Uterus (tissue), 3 donors: ENCODE measurements at regions not wholly inside any gene's neighbourhood (a gene's known extent, or its start where the extent isn't known, plus 50 kb on each side); places are given as distances from the start of the nearest gene placed in this dataset.

Experiments used
- DNase-seq, 2 donors: peaks; one replicate each; pipeline ENCODE4 v3.0.0-alpha.2; 2019 to 2020
- H3K27ac ChIP-seq, 2 donors: fragments of 200-600 bp; sonication (generic); 1 replicate in 1 of 2; 2 replicates in 1 of 2; pipeline ENCODE4 v1.5.1; 2016 to 2018
- H3K27me3 ChIP-seq, 2 donors: fragments of 200-600 bp; sonication (generic); one replicate each; pipeline ENCODE4 v1.5.1; 2018 to 2019; ENCODE audit warnings: control low read depth in 1 of 2
- H3K36me3 ChIP-seq, 2 donors: fragments of 200-600 bp; sonication (generic); one replicate each; pipeline ENCODE4 v1.5.1; 2019; ENCODE audit warnings: control low read depth in 1 of 2
- H3K4me1 ChIP-seq, 2 donors: fragments of 200-600 bp; sonication (generic); one replicate each; pipeline ENCODE4 v1.5.1; 2018 to 2019; ENCODE audit warnings: control low read depth in 1 of 2
- H3K4me3 ChIP-seq, 2 donors: fragments of 200-600 bp; sonication (generic); 1 replicate in 1 of 2; 2 replicates in 1 of 2; pipeline ENCODE4 v1.5.1; 2018 to 2019; ENCODE audit warnings: mild to moderate bottlenecking in 1 of 2
- H3K9me3 ChIP-seq, 2 donors: fragments of 200-600 bp; sonication (generic); one replicate each; pipeline ENCODE4 v1.5.1; 2019; ENCODE audit warnings: control low read depth in 1 of 2
- CTCF ChIP-seq, 4 experiments: fragments of 200-600 bp in 2 of 4; fragments of 450-650 bp in 2 of 4; sonication (generic) in 2 of 4; IDR thresholded peaks; one replicate each; pipeline ENCODE4 v1.5.1; 2016 to 2019; ENCODE audit warnings: antibody characterized with exemption in 4 of 4, mild to moderate bottlenecking in 2 of 4, moderate library complexity in 1 of 4
- POLR2A ChIP-seq, 2 donors: fragments of 450-650 bp; IDR thresholded peaks; one replicate each; pipeline ENCODE4 v1.6.1; 2016; ENCODE audit warnings: antibody characterized with exemption in 2 of 2, mild to moderate bottlenecking in 1 of 2, moderate library complexity in 1 of 2
- intact Hi-C: fragments of 100-400 bp; cut with DNase I; formaldehyde crosslinking; loops from one replicate; pipeline ENCODE4 v1.15.1; 2023; ENCODE audit warnings: low total_unique reads
- donor health status: DM: yes; HTN: yes; CAD: no.

GRCh38 chr11:13220148-13220547 lies 57.4 kb upstream of the BMAL1 start:
- H3K9me3 ChIP-seq: no peaks in the 10 kb centered on the region
- no peaks in the 10 kb centered on the region for H3K27me3 ChIP-seq
- no peak overlapping the region for H3K27ac ChIP-seq
- no peak overlapping the region for H3K4me3 ChIP-seq
- intact Hi-C loops: no loop called here
- no peak for DNase-seq
- no peaks in the 10 kb centered on the region for H3K4me1 ChIP-seq
- H3K36me3 ChIP-seq: no peaks in the 10 kb centered on the region
- TF ChIP-seq POLR2A (IDR thresholded peaks at IDR 0.05) (no peak), CTCF (IDR thresholded peaks at IDR 0.05) (no peak)

- intact Hi-C loops: no loop called here
- Histone ChIP-seq H3K27me3 (no peaks in the 10 kb centered on the region), H3K4me3 (no peak overlapping the region), H3K27ac (no peak overlapping the region), H3K9me3 (no peaks in the 10 kb centered on the region), H3K4me1 (no peaks in the 10 kb centered on the region), H3K36me3 (no peaks in the 10 kb centered on the region)
- no peak for DNase-seq
- TF ChIP-seq CTCF (IDR thresholded peaks at IDR 0.05) (no peak), POLR2A (IDR thresholded peaks at IDR 0.05) (no peak)
Observed at GRCh38 chr11:13221722-13222121, 55.9 kb upstream of the BMAL1 start.

DNA sequence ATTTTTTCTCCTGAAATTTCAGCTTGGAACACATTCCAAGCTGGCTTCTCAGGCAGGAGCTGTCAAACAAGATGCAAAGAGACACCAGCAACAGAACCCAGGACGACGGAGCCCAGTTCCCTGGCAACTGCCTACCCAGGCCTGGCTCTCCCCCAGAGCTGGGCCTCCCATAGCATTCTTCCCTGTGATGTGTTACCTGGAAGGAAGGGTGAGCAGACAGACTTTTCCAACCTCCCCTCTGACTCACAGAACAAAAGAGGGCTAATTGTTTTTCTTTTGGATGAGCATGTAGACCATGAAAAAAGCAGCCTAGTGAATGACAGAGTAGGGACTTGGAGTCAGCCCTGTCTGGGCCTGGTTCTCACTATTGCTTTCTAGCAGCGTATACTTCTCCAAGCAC lies 55.3 kb upstream of the BMAL1 start:
- no peaks in the 10 kb centered on the region for H3K36me3 ChIP-seq
- intact Hi-C loops: no loop called here
- H3K4me3 ChIP-seq: no peak overlapping the region
- H3K27ac ChIP-seq: no peak overlapping the region
- TF ChIP-seq CTCF (IDR thresholded peaks at IDR 0.05): no peak
- DNase-seq: no peak
- H3K27me3 ChIP-seq: no peaks in the 10 kb centered on the region
- no peaks in the 10 kb centered on the region for H3K9me3 ChIP-seq
- no peaks in the 10 kb centered on the region for H3K4me1 ChIP-seq

DNA sequence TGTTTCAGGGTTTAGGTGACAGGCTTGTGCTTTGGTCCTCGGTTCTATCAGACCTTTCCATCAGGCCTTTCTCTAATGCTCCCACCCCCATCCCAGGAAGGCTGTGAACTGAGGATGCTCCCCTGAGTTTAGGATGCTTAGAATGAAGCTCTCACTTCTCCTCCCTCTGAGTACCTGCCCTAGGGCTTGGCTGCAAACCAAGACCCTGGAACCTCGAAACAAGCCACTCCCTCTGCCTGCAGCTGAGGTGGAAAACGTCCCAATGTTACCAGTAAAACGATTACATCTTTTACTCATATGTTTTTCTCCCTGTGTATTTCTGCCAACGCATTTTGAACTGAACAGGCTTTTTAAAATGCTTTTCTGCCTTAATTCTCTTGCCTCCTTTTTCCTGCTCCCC lies 54.5 kb upstream of the BMAL1 start:
- H3K36me3 ChIP-seq: no peaks in the 10 kb centered on the region
- no peaks in the 10 kb centered on the region for H3K9me3 ChIP-seq
- TF ChIP-seq CTCF (IDR thresholded peaks at IDR 0.05): no peak
- no peak for TF ChIP-seq POLR2A (IDR thresholded peaks at IDR 0.05)
- DNase-seq: no peak
- no peaks in the 10 kb centered on the region for H3K27me3 ChIP-seq
- H3K4me1 ChIP-seq: no peaks in the 10 kb centered on the region
- intact Hi-C loops: no loop called here
- H3K27ac ChIP-seq: no peak overlapping the region
- no peak overlapping the region for H3K4me3 ChIP-seq

GRCh38 chr11:13224324-13224723 lies 53.3 kb upstream of the BMAL1 start:
- Histone ChIP-seq H3K36me3 (no peaks in the 10 kb centered on the region), H3K27ac (no peak overlapping the region), H3K27me3 (no peaks in the 10 kb centered on the region), H3K4me3 (no peak overlapping the region), H3K9me3 (no peaks in the 10 kb centered on the region), H3K4me1 (no peaks in the 10 kb centered on the region)
- no peak for DNase-seq
- intact Hi-C loops: no loop called here
- TF ChIP-seq CTCF (IDR thresholded peaks at IDR 0.05) (no peak), POLR2A (IDR thresholded peaks at IDR 0.05) (no peak)
